ENCODE measurements at regions not wholly inside any gene's neighbourhood (a gene's known extent, or its start where the extent isn't known, plus 50 kb on each side); places are given as distances from the start of the nearest gene placed in this dataset.

DNA sequence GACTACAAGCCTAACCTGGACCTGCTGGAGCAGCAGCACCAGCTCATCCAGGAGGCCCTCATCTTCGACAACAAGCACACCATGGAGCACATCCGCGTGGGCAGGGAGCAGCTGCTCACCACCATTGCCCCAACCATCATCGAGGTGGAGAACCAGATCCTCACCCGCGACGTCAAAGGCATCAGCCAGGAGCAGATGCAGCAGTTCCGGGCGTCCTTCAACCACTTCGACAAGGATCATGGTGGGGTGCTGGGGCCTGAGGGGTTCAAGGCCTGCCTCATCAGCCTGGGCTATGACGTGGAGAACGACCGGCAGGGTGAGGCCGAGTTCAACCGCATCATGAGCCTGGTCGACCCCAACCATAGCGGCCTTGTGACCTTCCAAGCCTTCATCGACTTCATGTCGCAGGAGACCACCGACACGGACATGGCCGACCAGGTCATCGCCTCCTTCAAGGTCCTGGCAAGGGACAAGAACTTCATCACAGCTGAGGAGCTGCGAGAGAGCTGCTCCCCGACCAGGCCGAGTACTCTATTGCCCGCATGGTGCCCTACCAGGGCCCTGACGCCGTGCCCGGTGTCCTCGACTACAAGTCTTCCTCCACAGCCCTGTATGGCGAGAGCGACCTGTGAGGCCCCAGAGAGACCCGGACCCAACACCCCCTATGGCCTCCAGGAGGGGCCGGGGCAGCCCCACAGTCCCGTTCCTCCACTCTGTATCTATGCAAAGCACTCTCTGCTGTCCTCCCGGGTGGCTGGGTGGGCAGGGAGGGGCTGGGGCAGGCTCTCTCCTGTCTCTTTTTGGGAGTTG, 486.2 kb downstream of the TRAM1L1 start:
- TF ChIP-seq, protein P1, sequence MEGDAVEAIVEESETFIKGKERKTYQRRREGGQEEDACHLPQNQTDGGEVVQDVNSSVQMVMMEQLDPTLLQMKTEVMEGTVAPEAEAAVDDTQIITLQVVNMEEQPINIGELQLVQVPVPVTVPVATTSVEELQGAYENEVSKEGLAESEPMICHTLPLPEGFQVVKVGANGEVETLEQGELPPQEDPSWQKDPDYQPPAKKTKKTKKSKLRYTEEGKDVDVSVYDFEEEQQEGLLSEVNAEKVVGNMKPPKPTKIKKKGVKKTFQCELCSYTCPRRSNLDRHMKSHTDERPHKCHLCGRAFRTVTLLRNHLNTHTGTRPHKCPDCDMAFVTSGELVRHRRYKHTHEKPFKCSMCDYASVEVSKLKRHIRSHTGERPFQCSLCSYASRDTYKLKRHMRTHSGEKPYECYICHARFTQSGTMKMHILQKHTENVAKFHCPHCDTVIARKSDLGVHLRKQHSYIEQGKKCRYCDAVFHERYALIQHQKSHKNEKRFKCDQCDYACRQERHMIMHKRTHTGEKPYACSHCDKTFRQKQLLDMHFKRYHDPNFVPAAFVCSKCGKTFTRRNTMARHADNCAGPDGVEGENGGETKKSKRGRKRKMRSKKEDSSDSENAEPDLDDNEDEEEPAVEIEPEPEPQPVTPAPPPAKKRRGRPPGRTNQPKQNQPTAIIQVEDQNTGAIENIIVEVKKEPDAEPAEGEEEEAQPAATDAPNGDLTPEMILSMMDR (IDR thresholded peaks at IDR 0.05; ENCODE audit: poor library complexity): no peak
- TF ChIP-seq EZH2phosphoT487 (IDR thresholded peaks at IDR 0.05; ENCODE audit: low read depth, severe bottlenecking, unreplicated experiment) (no peak), EZH2 (IDR thresholded peaks at IDR 0.05; ENCODE audit: borderline replicate concordance) (no peak)

Data from hepatocyte (in vitro differentiated cells).